Mucosa of descending colon (tissue), 3 donors: ENCODE measurements at regions not wholly inside any gene's neighbourhood (a gene's known extent, or its start where the extent isn't known, plus 50 kb on each side); places are given as distances from the start of the nearest gene placed in this dataset.
A peak's percentile ranks its signal among the peaks of the same experiment; 100 is the strongest.

Source experiments
- ATAC-seq: fragments of 200-7000 bp; cut with Tn5 transposase; one replicate; pipeline ENCODE4 v1.9.1; 2020; ENCODE audit warnings: mild to moderate bottlenecking, moderate library complexity
- DNase-seq, 3 donors: peaks; one replicate each; pipeline ENCODE4 v3.0.0-alpha.2; 2020
- H3K36me3 ChIP-seq: fragments of 200-600 bp; one replicate; pipeline ENCODE4 v1.8.0; 2021; ENCODE audit warnings: low read depth, mild to moderate bottlenecking
- H3K4me1 ChIP-seq: fragments of 200-600 bp; one replicate; pipeline ENCODE4 v1.8.0; 2021; ENCODE audit warnings: low read depth, mild to moderate bottlenecking
- H3K4me3 ChIP-seq: fragments of 200-600 bp; one replicate; pipeline ENCODE4 v1.8.0; 2021; ENCODE audit warnings: mild to moderate bottlenecking
- H3K9me3 ChIP-seq: fragments of 200-600 bp; one replicate; pipeline ENCODE4 v1.8.0; 2021; ENCODE audit warnings: mild to moderate bottlenecking
- CTCF ChIP-seq: fragments of 200-600 bp; IDR thresholded peaks from one replicate; pipeline ENCODE4 v1.8.0; 2022; ENCODE audit warnings: antibody characterized with exemption, mild to moderate bottlenecking
- intact Hi-C, 2 donors: fragments of 100-400 bp; cut with DNase I in 1 of 2; cut with micrococcal nuclease in 1 of 2; formaldehyde crosslinking; loops; one replicate each; pipeline versions ENCODE4 v1.11.0 to v1.11.1; 2022; cut with DNase I, micrococcal nuclease
- donor health status: DM: no; HTN: no; CAD: no; lungs with moderate emphysema.
- donor health status: DM: no; HTN: no; CAD: no.
- donor health status: DM: no; HTN: yes; CAD: no.

- no peaks in the 10 kb centered on the region for H3K36me3 ChIP-seq
- ATAC-seq: no peak
- H3K4me3 ChIP-seq: no peak overlapping the region
- intact Hi-C loops: loop anchor here in 1 of 2 donors (5.0 to 10.0 kb wide), 3 partner anchors 48 to 1415 kb away; no protein-coding TSS in a partner anchor
- no peaks in the 10 kb centered on the region for H3K9me3 ChIP-seq
- no peaks in the 10 kb centered on the region for H3K4me1 ChIP-seq
- no peak for TF ChIP-seq CTCF
- no peak for DNase-seq
These were observed 74.5 kb upstream of the USP24 start for GRCh38 chr1:55289614-55290013.

GRCh38 chr1:55289042-55289441 lies 73.9 kb upstream of the USP24 start:
- DNase-seq (no peak), ATAC-seq (no peak)
- Histone ChIP-seq H3K4me1 (no peaks in the 10 kb centered on the region), H3K36me3 (no peaks in the 10 kb centered on the region), H3K4me3 (no peak overlapping the region), H3K9me3 (no peaks in the 10 kb centered on the region)
- intact Hi-C loops: loop anchor here in 1 of 2 donors (5.0 to 10.0 kb wide), 3 partner anchors 48 to 1416 kb away; no protein-coding TSS in a partner anchor
- TF ChIP-seq CTCF: no peak

- intact Hi-C loops: loop anchor here in 1 of 2 donors (5.0 to 10.0 kb wide), 3 partner anchors 49 to 1417 kb away; no protein-coding TSS in a partner anchor
- DNase-seq (no peak), ATAC-seq (no peak)
- no peak overlapping the region for H3K4me3 ChIP-seq
- TF ChIP-seq CTCF: no peak
- H3K4me1 ChIP-seq: no peaks in the 10 kb centered on the region
- no peaks in the 10 kb centered on the region for H3K36me3 ChIP-seq
- H3K9me3 ChIP-seq: no peaks in the 10 kb centered on the region
These were observed 73.1 kb upstream of the USP24 start for GRCh38 chr1:55288245-55288644.

GRCh38 chr1:55287723-55288122 lies 72.6 kb upstream of the USP24 start:
- Histone ChIP-seq H3K9me3 (no peaks in the 10 kb centered on the region), H3K4me1 (no peaks in the 10 kb centered on the region), H3K4me3 (no peak overlapping the region), H3K36me3 (no peaks in the 10 kb centered on the region)
- intact Hi-C loops: loop anchor here in 1 of 2 donors (5.0 to 10.0 kb wide), 3 partner anchors 50 to 1417 kb away; no protein-coding TSS in a partner anchor
- DNase-seq: no peak
- no peak for TF ChIP-seq CTCF
- ATAC-seq: peak; percentile 25

- Histone ChIP-seq H3K4me1 (no peaks in the 10 kb centered on the region), H3K9me3 (no peaks in the 10 kb centered on the region), H3K36me3 (no peaks in the 10 kb centered on the region), H3K4me3 (no peak overlapping the region)
- intact Hi-C loops: loop anchor here in 1 of 2 donors (5.0 to 10.0 kb wide), 3 partner anchors 50 to 1418 kb away; no protein-coding TSS in a partner anchor
- TF ChIP-seq CTCF: no peak
- DNase-seq (no peak), ATAC-seq (peak; percentile 11)
These were observed 71.9 kb upstream of the USP24 start for GRCh38 chr1:55286856-55287602.
